ENCODE measurements at regions not wholly inside any gene's neighbourhood (a gene's known extent, or its start where the extent isn't known, plus 50 kb on each side); places are given as distances from the start of the nearest gene placed in this dataset.
A peak's percentile ranks its signal among the peaks of the same experiment; 100 is the strongest.
"Not testable (repeated sequence)": the region's sequence is repeated elsewhere in the genome, so short reads cannot be mapped to it uniquely, and the experiment has no call there.

DNA sequence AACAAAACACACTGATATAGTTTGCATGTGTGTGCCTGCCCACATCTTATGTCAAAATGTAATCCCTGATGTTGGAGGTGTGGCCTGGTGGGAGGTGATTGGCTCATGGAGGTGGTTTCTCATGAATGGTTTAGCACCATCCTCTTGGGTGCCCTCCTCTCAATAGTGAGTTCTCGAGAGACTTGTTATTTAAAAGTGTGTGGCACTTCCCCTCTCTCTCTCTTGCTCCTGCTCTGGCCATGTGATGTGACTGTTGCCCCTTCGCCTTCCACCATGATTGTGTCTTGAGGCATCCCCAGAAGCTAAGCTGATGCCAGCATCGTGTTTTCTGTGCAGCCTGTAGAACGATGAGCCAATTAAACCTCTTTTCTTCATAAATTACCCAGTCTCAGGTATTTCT is 454.1 kb upstream of the DCN start:
- H3K27ac ChIP-seq = no peak overlapping the region
- intact Hi-C loops (cut with DNase I; ENCODE audit: low total_unique reads) = no loop called here
- 77 to 93% (median 89%) methylated on average over 4 of the region's 4 CpGs for WGBS, 5 donors
- H3K4me1 ChIP-seq = no peaks in the 10 kb centered on the region
- H3K27me3 ChIP-seq (replicated peaks in 1 of 7) = no peaks in the 10 kb centered on the region
- peaks cover 0 to 12% (median 3%) of the 10 kb centered on the region in 8 donors for H3K9me3 ChIP-seq
- H3K36me3 ChIP-seq = no peaks in the 10 kb centered on the region
- DNase-seq = no peak
- no peak overlapping the region for H3K4me3 ChIP-seq
- TF ChIP-seq POLR2AphosphoS5 (IDR thresholded peaks at IDR 0.05) (no peak), POLR2A (IDR thresholded peaks at IDR 0.05) (no peak)

DNA sequence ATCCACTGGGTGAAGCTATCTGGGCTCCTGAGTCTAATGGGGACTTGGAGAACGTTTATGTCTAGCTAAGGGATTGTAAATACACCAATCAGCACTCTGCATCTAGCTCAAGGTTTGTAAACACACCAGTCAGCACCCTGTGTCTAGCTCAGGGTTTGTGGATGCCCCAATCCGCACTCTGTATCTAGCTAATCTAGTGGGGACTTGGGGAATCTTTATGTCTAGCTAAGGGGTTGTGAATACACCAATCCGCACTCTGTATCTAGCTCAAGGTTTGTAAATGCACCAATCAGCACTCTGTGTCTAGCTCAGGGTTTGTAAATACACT is 451.7 kb upstream of the DCN start:
- DNase-seq; H3K36me3 ChIP-seq; H3K4me1 ChIP-seq; intact Hi-C loops (cut with DNase I; ENCODE audit: low total_unique reads); H3K27ac ChIP-seq; H3K4me3 ChIP-seq; H3K27me3 ChIP-seq (replicated peaks in 1 of 7): not testable (repeated sequence)
- 79 to 92% (median 83%) methylated on average over 3 of the region's 3 CpGs for WGBS, 5 donors
- H3K9me3 ChIP-seq = peaks cover 0 to 12% (median 3%) of the 10 kb centered on the region in 8 donors

DNA sequence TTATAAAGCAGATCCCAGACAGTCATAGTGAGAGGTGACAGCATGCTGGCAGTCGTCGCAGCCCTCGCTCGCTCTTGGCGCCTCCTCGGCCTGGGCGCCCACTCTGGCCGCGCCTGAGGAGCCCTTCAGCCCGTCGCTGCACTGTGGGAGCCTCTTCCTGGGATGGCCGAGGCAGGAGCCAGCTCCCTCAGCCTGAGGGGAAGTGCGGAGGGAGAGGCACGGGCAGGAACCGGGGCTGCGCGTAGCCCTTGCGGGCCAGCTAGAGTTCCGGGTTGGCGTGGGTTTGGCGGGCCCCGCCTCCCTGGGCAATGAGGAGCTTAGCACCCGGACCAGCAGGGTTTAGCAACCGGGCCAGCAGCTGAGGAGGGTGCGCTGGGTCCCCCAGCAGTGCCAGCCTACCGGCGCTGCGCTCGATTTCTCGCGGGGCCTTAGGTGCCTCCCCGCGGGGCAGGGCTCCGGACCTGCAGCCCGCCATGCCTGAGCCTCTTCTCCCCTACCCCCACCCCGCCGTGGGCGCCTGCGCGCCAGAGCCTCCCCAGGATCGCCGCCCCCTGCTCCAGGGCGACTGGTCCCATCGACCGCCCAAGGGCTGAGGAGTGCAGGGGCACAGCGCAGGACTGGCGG is 451.2 kb upstream of the DCN start:
- 95 to 99% (median 98%) methylated on average over 36 to 47 of the region's 47 CpGs for WGBS, 5 donors
- Histone ChIP-seq H3K36me3 (no peaks in the 10 kb centered on the region), H3K27me3 (replicated peaks in 1 of 7) (no peaks in the 10 kb centered on the region), H3K4me1 (no peaks in the 10 kb centered on the region), H3K27ac (no peak overlapping the region), H3K9me3 (peaks cover 0 to 12% (median 3%) of the 10 kb centered on the region in 8 donors), H3K4me3 (no peak overlapping the region)
- TF ChIP-seq, protein P1, sequence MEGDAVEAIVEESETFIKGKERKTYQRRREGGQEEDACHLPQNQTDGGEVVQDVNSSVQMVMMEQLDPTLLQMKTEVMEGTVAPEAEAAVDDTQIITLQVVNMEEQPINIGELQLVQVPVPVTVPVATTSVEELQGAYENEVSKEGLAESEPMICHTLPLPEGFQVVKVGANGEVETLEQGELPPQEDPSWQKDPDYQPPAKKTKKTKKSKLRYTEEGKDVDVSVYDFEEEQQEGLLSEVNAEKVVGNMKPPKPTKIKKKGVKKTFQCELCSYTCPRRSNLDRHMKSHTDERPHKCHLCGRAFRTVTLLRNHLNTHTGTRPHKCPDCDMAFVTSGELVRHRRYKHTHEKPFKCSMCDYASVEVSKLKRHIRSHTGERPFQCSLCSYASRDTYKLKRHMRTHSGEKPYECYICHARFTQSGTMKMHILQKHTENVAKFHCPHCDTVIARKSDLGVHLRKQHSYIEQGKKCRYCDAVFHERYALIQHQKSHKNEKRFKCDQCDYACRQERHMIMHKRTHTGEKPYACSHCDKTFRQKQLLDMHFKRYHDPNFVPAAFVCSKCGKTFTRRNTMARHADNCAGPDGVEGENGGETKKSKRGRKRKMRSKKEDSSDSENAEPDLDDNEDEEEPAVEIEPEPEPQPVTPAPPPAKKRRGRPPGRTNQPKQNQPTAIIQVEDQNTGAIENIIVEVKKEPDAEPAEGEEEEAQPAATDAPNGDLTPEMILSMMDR (IDR thresholded peaks at IDR 0.05 in 8 of 11, conservative IDR thresholded peaks at IDR 0.05 in 3 of 11) = no peak
- TF ChIP-seq POLR2AphosphoS5 (IDR thresholded peaks at IDR 0.05) = no peak
- TF ChIP-seq POLR2A (IDR thresholded peaks at IDR 0.05) = no peak
- DNase-seq = peak; percentile 69
- intact Hi-C loops (cut with DNase I; ENCODE audit: low total_unique reads) = no loop called here

DNA sequence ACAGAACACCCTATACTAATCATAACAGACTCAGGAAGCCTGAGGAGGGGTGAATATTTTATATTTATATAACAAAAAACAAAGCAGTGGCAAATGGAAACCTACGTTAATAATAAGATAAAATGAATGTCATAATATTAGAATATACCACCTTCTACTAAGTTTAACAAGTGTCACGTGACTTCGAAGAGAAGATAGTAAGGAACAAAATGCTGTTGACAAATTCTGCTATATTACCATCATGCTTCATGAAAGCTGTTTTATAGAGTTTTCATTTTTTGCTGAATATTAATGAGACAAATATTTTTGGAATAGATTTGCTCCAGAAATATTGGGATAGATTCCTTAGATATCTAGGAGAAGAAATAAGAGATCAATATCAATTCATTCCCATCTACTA is 450.6 kb upstream of the DCN start:
- TF ChIP-seq POLR2A (IDR thresholded peaks at IDR 0.05) (no peak), POLR2AphosphoS5 (IDR thresholded peaks at IDR 0.05) (no peak)
- TF ChIP-seq, protein P1 (IDR thresholded peaks at IDR 0.05 in 8 of 11, conservative IDR thresholded peaks at IDR 0.05 in 3 of 11) = no peak
- Histone ChIP-seq H3K9me3 (peaks cover 0 to 12% (median 3%) of the 10 kb centered on the region in 8 donors), H3K36me3 (no peaks in the 10 kb centered on the region), H3K4me3 (no peak overlapping the region), H3K4me1 (no peaks in the 10 kb centered on the region), H3K27me3 (replicated peaks in 1 of 7) (no peaks in the 10 kb centered on the region), H3K27ac (no peak overlapping the region)
- intact Hi-C loops (cut with DNase I; ENCODE audit: low total_unique reads) = no loop called here
- 91 to 96% (median 94%) methylated on average over 3 of the region's 3 CpGs for WGBS, 5 donors
- no peak for DNase-seq

DNA sequence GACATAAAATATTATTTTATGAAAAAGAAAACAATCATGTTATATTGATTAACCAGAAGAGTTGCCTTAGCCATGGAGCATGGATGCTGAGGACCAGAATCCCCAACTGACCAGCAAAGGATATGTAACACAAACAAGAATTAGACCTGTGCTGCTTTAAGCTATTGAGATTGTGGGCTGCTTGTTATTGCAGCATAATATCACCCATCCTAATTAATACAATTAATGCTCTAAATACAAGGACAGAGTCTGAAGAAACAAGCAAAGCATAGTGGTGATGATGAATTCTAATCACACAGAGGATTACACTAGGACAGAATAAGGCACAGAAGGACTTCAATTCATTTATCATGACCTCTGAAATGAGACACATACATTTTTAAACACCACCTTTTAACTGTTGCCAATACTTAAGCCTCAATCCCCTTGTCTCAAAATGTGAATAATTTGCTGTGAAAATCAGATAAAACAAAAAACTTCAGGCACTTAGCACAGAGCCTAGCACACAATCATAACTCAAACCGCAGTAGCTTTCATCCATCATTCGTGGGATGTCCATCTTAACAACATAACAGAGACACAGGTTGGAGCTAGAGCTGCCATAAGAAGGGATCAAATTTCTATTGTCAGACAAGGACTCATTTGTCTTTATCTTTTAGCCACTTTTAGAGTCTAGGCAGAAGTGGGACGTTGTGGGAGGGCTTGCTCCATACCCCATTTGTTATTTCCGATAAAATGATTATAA is 449.6 kb upstream of the DCN start:
- Histone ChIP-seq H3K4me1 (no peaks in the 10 kb centered on the region), H3K36me3 (no peaks in the 10 kb centered on the region), H3K27ac (no peak overlapping the region), H3K4me3 (no peak overlapping the region), H3K9me3 (peaks cover 0 to 12% (median 3%) of the 10 kb centered on the region in 8 donors), H3K27me3 (replicated peaks in 1 of 7) (no peaks in the 10 kb centered on the region)
- WGBS, 5 donors = 88 to 94% (median 91%) methylated on average over 4 of the region's 4 CpGs
- intact Hi-C loops (cut with DNase I; ENCODE audit: low total_unique reads) = no loop called here
- DNase-seq = no peak
- TF ChIP-seq, protein P1 (IDR thresholded peaks at IDR 0.05 in 8 of 11, conservative IDR thresholded peaks at IDR 0.05 in 3 of 11) = no peak
- TF ChIP-seq POLR2A (IDR thresholded peaks at IDR 0.05) (no peak), POLR2AphosphoS5 (IDR thresholded peaks at IDR 0.05) (no peak)
